Loucy (cell line): ENCODE measurements at regions not wholly inside any gene's neighbourhood (a gene's known extent, or its start where the extent isn't known, plus 50 kb on each side); places are given as distances from the start of the nearest gene placed in this dataset.
"Not testable (repeated sequence)": the region's sequence is repeated elsewhere in the genome, so short reads cannot be mapped to it uniquely, and the experiment has no call there.

ENCODE experiments used
- CTCF ChIP-seq: fragments of 200-600 bp; sonication (generic); conservative IDR thresholded peaks from 2 replicates; pipeline ENCODE4 v1.5.1; 2014; ENCODE audit warnings: mild to moderate bottlenecking, antibody characterized with exemption, low read length
- EZH2phosphoT487 ChIP-seq: fragments of 200-600 bp; IDR thresholded peaks from 2 replicates; pipeline ENCODE4 v1.6.1; 2018; ENCODE audit warnings: antibody characterized with exemption, mild to moderate bottlenecking, moderate library complexity, borderline replicate concordance

- TF ChIP-seq CTCF, EZH2phosphoT487: not testable (repeated sequence)
These were observed 74.3 kb upstream of the NBPF12 start for GRCh38 chr1:146863799-146864319.
